Activated T-cell treated with anti-CD3 and anti-CD28 coated beads for 24 hours (primary cell): ENCODE measurements at regions not wholly inside any gene's neighbourhood (a gene's known extent, or its start where the extent isn't known, plus 50 kb on each side); places are given as distances from the start of the nearest gene placed in this dataset.

ENCODE experiments used
- DNase-seq: peaks from one replicate; pipeline ENCODE4 v3.0.0-alpha.2; 2020; ENCODE audit warnings: low read depth

- no peak for DNase-seq
Observed at GRCh38 chr4:128386761-128387599, 99.4 kb upstream of the PGRMC2 start.

- no peak for DNase-seq
Observed at GRCh38 chr4:128385683-128386304, 98.2 kb upstream of the PGRMC2 start.

- no peak for DNase-seq
Observed at GRCh38 chr4:128384765-128385598, 97.4 kb upstream of the PGRMC2 start.

GRCh38 chr4:128384091-128384520 is 96.5 kb upstream of the PGRMC2 start:
- DNase-seq = no peak

- no peak for DNase-seq
Observed at GRCh38 chr4:128381748-128382559, 94.3 kb upstream of the PGRMC2 start.

- DNase-seq = no peak
Observed at GRCh38 chr4:128380306-128380705, 92.7 kb upstream of the PGRMC2 start.

GRCh38 chr4:128379860-128380259 is 92.2 kb upstream of the PGRMC2 start:
- DNase-seq = no peak

- DNase-seq = no peak
Observed at GRCh38 chr4:128378668-128379067, 91.1 kb upstream of the PGRMC2 start.

GRCh38 chr4:128376958-128377357 is 89.3 kb upstream of the PGRMC2 start:
- no peak for DNase-seq

- DNase-seq = no peak
Observed at GRCh38 chr4:128376303-128376702, 88.7 kb upstream of the PGRMC2 start.

GRCh38 chr4:128373628-128374027 is 86.0 kb upstream of the PGRMC2 start:
- no peak for DNase-seq

- no peak for DNase-seq
Observed at GRCh38 chr4:128371876-128372275, 84.3 kb upstream of the PGRMC2 start.

GRCh38 chr4:128371001-128371777 is 83.6 kb upstream of the PGRMC2 start:
- DNase-seq = no peak

- no peak for DNase-seq
Observed at GRCh38 chr4:128366212-128366611, 78.6 kb upstream of the PGRMC2 start.

GRCh38 chr4:128364565-128364964 is 77.0 kb upstream of the PGRMC2 start:
- DNase-seq = no peak

GRCh38 chr4:128363966-128364365 is 76.4 kb upstream of the PGRMC2 start:
- no peak for DNase-seq

- no peak for DNase-seq
Observed at GRCh38 chr4:128362760-128363159, 75.1 kb upstream of the PGRMC2 start.

- DNase-seq = no peak
Observed at GRCh38 chr4:128359422-128359821, 71.8 kb upstream of the PGRMC2 start.

GRCh38 chr4:128358913-128359279 is 71.3 kb upstream of the PGRMC2 start:
- no peak for DNase-seq

- DNase-seq = no peak
Observed at GRCh38 chr4:128358231-128358912, 70.8 kb upstream of the PGRMC2 start.

- no peak for DNase-seq
Observed at GRCh38 chr4:128357286-128357685, 69.7 kb upstream of the PGRMC2 start.
